IMR-90 (cell line): ENCODE measurements at regions not wholly inside any gene's neighbourhood (a gene's known extent, or its start where the extent isn't known, plus 50 kb on each side); places are given as distances from the start of the nearest gene placed in this dataset.

Experiments used
- ATAC-seq: fragments of 200-7000 bp; cut with Tn5 transposase; 2 replicates; pipeline ENCODE4 v1.9.1; 2020; ENCODE audit warnings: low read depth, mild to moderate bottlenecking, moderate library complexity
- BruUV-seq: library from RNA; stranded (reverse); fragments of 400-500 nt; replicated peaks from 2 replicates; lab custom pipeline; 2021; lab: Mats Ljungman, UMichigan
- CTCF ChIA-PET: fragments of 300-600 bp; formaldehyde crosslinking; extraction: SDS; loops from one replicate; lab custom pipeline; 2021; ENCODE audit warnings: antibody characterized with exemption; lab: Yijun Ruan, JAX
- POLR2A ChIA-PET: fragments of 300-600 bp; sonication (Branson Sonifier 250); formaldehyde crosslinking; loops from one replicate; lab custom pipeline; 2022; ENCODE audit warnings: antibody characterized with exemption; ENCODE audit not compliant: unreplicated experiment; lab: Charles Lee
- DNase-seq: peaks from one replicate; pipeline ENCODE4 v3.0.0; 2013
- H2AFZ ChIP-seq: replicated peaks from 2 replicates; pipeline ENCODE3; 2013; ENCODE audit warnings: low read length, mild to moderate bottlenecking; ENCODE audit not compliant: poor library complexity
- H2AK5ac ChIP-seq: 2 replicates; pipeline ENCODE4 v1.6.1; 2013; ENCODE audit warnings: low read depth, low read length, inconsistent platforms
- H2AK9ac ChIP-seq: replicated peaks from 2 replicates; pipeline ENCODE3; 2013; ENCODE audit warnings: mild to moderate bottlenecking, low read depth, low read length, moderate library complexity; ENCODE audit not compliant: poor library complexity
- H2BK120ac ChIP-seq: 2 replicates; pipeline ENCODE4 v1.6.1; 2013; ENCODE audit warnings: low read depth, low read length, inconsistent platforms
- H2BK15ac ChIP-seq: 3 replicates; pipeline ENCODE4 v1.6.1; 2013; ENCODE audit warnings: low read depth, low read length, inconsistent platforms
- H2BK20ac ChIP-seq: 2 replicates; pipeline ENCODE4 v1.6.1; 2013; ENCODE audit warnings: low read depth, mild to moderate bottlenecking, inconsistent platforms, low read length, moderate library complexity
- H2BK5ac ChIP-seq: 2 replicates; pipeline ENCODE4 v1.6.1; 2013; ENCODE audit warnings: mild to moderate bottlenecking, low read depth, low read length, inconsistent platforms; ENCODE audit not compliant: poor library complexity, severe bottlenecking
- H3K14ac ChIP-seq: replicated peaks from 2 replicates; pipeline ENCODE4 v1.6.1; 2013; ENCODE audit warnings: low read depth, low read length, inconsistent platforms
- H3K18ac ChIP-seq: 2 replicates; pipeline ENCODE4 v1.6.1; 2013; ENCODE audit warnings: low read depth, low read length, control low read depth
- H3K23ac ChIP-seq: 2 replicates; pipeline ENCODE4 v1.6.1; 2013; ENCODE audit warnings: low read depth, low read length, inconsistent platforms
- H3K27ac ChIP-seq: 2 replicates; pipeline ENCODE4 v1.5.1; 2013; ENCODE audit warnings: mild to moderate bottlenecking, control low read depth, low read length; ENCODE audit not compliant: insufficient read depth
- H3K27me3 ChIP-seq: 2 replicates; pipeline ENCODE4 v1.6.1; 2013; ENCODE audit warnings: low read length; ENCODE audit not compliant: control insufficient read depth, insufficient read depth
- H3K36me3 ChIP-seq: 2 replicates; pipeline ENCODE4 v1.6.1; 2013; ENCODE audit warnings: low read length, mixed read lengths; ENCODE audit not compliant: control insufficient read depth, insufficient read depth
- H3K4ac ChIP-seq: 2 replicates; pipeline ENCODE4 v1.6.1; 2013; ENCODE audit warnings: low read depth, low read length, inconsistent platforms
- H3K4me1 ChIP-seq: 2 replicates; pipeline ENCODE4 v1.6.1; 2013; ENCODE audit warnings: low read length, mixed read lengths; ENCODE audit not compliant: control insufficient read depth, insufficient read depth
- H3K4me2 ChIP-seq: 2 replicates; pipeline ENCODE4 v1.6.1; 2013; ENCODE audit warnings: low read depth, mild to moderate bottlenecking, control low read depth, low read length, moderate library complexity
- H3K4me3 ChIP-seq: 2 replicates; pipeline ENCODE4 v1.5.1; 2013; ENCODE audit warnings: low read depth, mild to moderate bottlenecking, control low read depth, low read length, moderate library complexity; ENCODE audit not compliant: insufficient read depth
- H3K56ac ChIP-seq: 2 replicates; pipeline ENCODE4 v1.6.1; 2013; ENCODE audit warnings: low read length, inconsistent platforms; ENCODE audit not compliant: insufficient read depth; ENCODE audit errors: extremely low read depth
- H3K79me1 ChIP-seq, 2 experiments: 2 replicates each; pipeline ENCODE4 v1.6.1; 2013; ENCODE audit warnings: low read length in 2 of 2, inconsistent platforms in 1 of 2, low read depth in 1 of 2
- H3K9ac ChIP-seq: 2 replicates; pipeline ENCODE4 v1.6.1; 2013; ENCODE audit warnings: low read depth, low read length, control low read depth
- H3K9me1 ChIP-seq: 2 replicates; pipeline ENCODE4 v1.6.1; 2013; ENCODE audit warnings: low read length, inconsistent platforms; ENCODE audit not compliant: insufficient read depth
- H3K9me3 ChIP-seq: 2 replicates; pipeline ENCODE4 v1.6.1; 2013; ENCODE audit warnings: low read length; ENCODE audit not compliant: control insufficient read depth, insufficient read depth
- H4K20me1 ChIP-seq: 2 replicates; pipeline ENCODE4 v1.6.1; 2013; ENCODE audit warnings: low read length, inconsistent platforms; ENCODE audit not compliant: insufficient read depth
- H4K5ac ChIP-seq: 2 replicates; pipeline ENCODE4 v1.6.1; 2013; ENCODE audit warnings: mild to moderate bottlenecking, low read depth, low read length, control low read depth
- H4K8ac ChIP-seq, 2 experiments: 2 replicates each; pipeline ENCODE4 v1.6.1; 2013; ENCODE audit warnings: low read depth in 2 of 2, low read length in 2 of 2, control low read depth in 1 of 2, inconsistent platforms in 1 of 2
- H4K91ac ChIP-seq: 2 replicates; pipeline ENCODE4 v1.6.1; 2013; ENCODE audit warnings: low read depth, low read length, inconsistent platforms; ENCODE audit not compliant: insufficient read depth
- FOS ChIP-seq: fragments of 150-350 bp; IDR thresholded peaks from 2 replicates; pipeline ENCODE4 v1.6.1; 2016; ENCODE audit warnings: low read depth, low read length
- WGBS, 2 experiments: methylation state at CpG; one replicate each; pipeline versions ENCODE4 v1.1.5 to v1.1.7; 2013; ENCODE audit warnings: missing lambda C conversion rate in 2 of 2; ENCODE audit not compliant: insufficient read length in 1 of 2; ENCODE audit errors: extremely low coverage in 2 of 2; 5-methylcytosine and 5-hydroxymethylcytosine counted together
- dilution Hi-C: fragments of 300-500 bp; cut with HindIII; formaldehyde crosslinking; loops from one replicate; pipeline ENCODE4 v1.14.3; 2018; ENCODE audit warnings: low sequenced_read_pairs; ENCODE audit not compliant: unreplicated experiment
- in situ Hi-C: fragments of 300-500 bp; cut with MboI; formaldehyde crosslinking; loops from 3 replicates; pipeline ENCODE4 v1.14.3; 2019; ENCODE audit warnings: low sequenced_read_pairs, inconsistent platforms, mixed read lengths
- intact Hi-C: fragments of 100-400 bp; cut with micrococcal nuclease; formaldehyde crosslinking; loops from 2 replicates; pipeline ENCODE4 v1.10.0; 2022
- TF ChIP-seq, protein P1 (sequence below): conservative IDR thresholded peaks from 2 replicates; pipeline ENCODE4 v1.5.1; 2012; ENCODE audit warnings: mild to moderate bottlenecking, low read depth, low read length, improper control_type of control experiment

DNA sequence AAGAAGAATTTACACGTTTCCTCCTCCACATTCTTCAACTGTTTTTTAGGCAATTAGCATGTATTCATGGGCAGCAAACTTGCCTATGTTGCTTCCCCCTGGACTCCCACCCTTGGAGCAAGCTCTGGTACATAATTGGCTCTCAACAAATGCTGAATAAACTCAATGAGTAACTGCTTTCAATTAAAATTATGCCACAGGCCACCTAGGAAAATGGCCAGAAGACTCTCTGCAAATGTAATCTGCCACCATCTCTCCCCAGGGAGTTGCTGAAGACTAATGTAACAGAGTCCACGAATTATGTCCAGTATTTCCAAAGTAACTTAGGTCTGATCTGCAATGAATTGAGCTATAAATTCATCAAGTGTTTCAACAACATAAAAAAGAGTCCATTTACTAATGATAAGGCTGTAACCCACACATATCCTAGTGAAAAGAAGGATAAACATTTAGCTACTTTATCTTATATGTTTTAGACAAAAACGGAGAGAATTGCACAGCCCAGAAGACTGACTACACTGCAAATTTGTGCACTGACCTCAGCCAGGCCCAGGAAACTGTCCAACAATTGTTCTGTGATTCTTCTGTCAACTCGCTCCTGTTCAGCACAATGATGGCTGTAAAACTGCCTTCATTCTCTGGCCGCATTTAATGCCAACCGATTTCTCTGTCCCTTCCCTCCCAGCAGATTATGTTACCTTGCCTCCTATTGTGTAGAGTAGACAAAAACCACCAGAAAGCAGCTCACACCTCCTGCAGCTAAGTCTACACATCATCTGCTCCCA lies 808.6 kb upstream of the ARGLU1 start:
- Histone ChIP-seq H4K91ac (no peak overlapping the region), H2BK20ac (peak overlapping the region; percentile 69), H3K18ac (no peak overlapping the region), H3K4ac (peak overlapping the region; percentile 43), H3K79me1 (peaks cover 31 to 39% of the 10 kb centered on the region in 2 experiments), H3K23ac (0 out of 2 replicates have a peak overlapping the region, but pooled peaks have one; percentile 12), H3K4me2 (no peak overlapping the region), H3K27me3 (no peaks in the 10 kb centered on the region), H3K9me3 (no peaks in the 10 kb centered on the region), H4K5ac (0 out of 2 replicates have a peak overlapping the region, but pooled peaks have one; percentile 10), H3K9me1 (peaks cover 6% of the 10 kb centered on the region), H2AFZ (no peak overlapping the region), H3K27ac (no peak overlapping the region), H4K8ac (peak overlapping the region; percentile 6 to 23; a peak in 2 of 4 replicates), H3K4me1 (peaks cover 13% of the 10 kb centered on the region), H3K14ac (peak overlapping the region; percentile 37), H2BK5ac (no peak overlapping the region), H3K9ac (no peak overlapping the region; the same call in 1 of the 2 replicates), H4K20me1 (no peaks in the 10 kb centered on the region), H2AK9ac (no peak overlapping the region), H2AK5ac (peak overlapping the region; percentile 70), H2BK120ac (peak overlapping the region; percentile 44; the same call in 1 of the 2 replicates), H2BK15ac (peak overlapping the region; percentile 77; the same call in 1 of the 3 replicates), H3K4me3 (no peak overlapping the region), H3K56ac (no peak overlapping the region), H3K36me3 (no peaks in the 10 kb centered on the region)
- ChIA-PET POLR2A (no interaction called here), CTCF (interaction anchor here (1.5 kb wide), 1 partner anchor 167 kb away, joined by 5 read pairs; no protein-coding TSS in a partner anchor)
- DNase-seq (peak; percentile 18), ATAC-seq (no peak)
- no peak for TF ChIP-seq FOS
- TF ChIP-seq, protein P1, sequence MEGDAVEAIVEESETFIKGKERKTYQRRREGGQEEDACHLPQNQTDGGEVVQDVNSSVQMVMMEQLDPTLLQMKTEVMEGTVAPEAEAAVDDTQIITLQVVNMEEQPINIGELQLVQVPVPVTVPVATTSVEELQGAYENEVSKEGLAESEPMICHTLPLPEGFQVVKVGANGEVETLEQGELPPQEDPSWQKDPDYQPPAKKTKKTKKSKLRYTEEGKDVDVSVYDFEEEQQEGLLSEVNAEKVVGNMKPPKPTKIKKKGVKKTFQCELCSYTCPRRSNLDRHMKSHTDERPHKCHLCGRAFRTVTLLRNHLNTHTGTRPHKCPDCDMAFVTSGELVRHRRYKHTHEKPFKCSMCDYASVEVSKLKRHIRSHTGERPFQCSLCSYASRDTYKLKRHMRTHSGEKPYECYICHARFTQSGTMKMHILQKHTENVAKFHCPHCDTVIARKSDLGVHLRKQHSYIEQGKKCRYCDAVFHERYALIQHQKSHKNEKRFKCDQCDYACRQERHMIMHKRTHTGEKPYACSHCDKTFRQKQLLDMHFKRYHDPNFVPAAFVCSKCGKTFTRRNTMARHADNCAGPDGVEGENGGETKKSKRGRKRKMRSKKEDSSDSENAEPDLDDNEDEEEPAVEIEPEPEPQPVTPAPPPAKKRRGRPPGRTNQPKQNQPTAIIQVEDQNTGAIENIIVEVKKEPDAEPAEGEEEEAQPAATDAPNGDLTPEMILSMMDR, result no peak
- 40% methylated on average over 1 of the region's 6 CpGs; no CpG with 5 or more reads in 1 of the 2 experiments for WGBS, 2 experiments
- in situ Hi-C loops, result loop anchor here (10.0 kb wide), 1 partner anchor 278 kb away; no protein-coding TSS in a partner anchor
- intact Hi-C loops, result no loop called here
- no TSS peak for BruUV-seq
- dilution Hi-C loops, result no loop called here
